ENCODE measurements at regions not wholly inside any gene's neighbourhood (a gene's known extent, or its start where the extent isn't known, plus 50 kb on each side); places are given as distances from the start of the nearest gene placed in this dataset.

DNA sequence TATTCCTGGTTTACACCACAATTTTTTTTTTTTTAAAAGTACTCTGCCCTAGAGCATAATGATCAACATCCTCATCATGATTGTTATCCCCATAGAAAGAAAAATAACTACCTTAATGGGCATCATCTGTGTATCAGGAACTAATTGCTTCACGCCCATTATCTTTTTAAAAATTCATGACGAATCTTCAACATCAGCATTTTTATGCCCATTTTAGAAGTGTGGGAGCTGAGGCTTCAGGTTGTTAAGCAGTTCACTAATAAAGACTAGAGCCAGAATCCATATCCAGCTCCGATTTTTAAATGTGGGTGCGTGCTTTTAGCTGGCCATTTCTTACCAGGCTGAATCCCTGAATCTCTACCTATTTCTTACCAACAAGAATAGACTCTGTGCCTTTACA lies 92.9 kb upstream of the KCNA4 start:
- TF ChIP-seq EZH2 (IDR thresholded peaks at IDR 0.05; ENCODE audit: insufficient read depth, poor library complexity, severe bottlenecking): no peak
- TF ChIP-seq EZH2phosphoT487 (IDR thresholded peaks at IDR 0.05; ENCODE audit: insufficient read depth, low read depth): no peak
